Endothelial cell of umbilical vein (primary cell): ENCODE measurements at regions not wholly inside any gene's neighbourhood (a gene's known extent, or its start where the extent isn't known, plus 50 kb on each side); places are given as distances from the start of the nearest gene placed in this dataset.
"Not testable (repeated sequence)": the region's sequence is repeated elsewhere in the genome, so short reads cannot be mapped to it uniquely, and the experiment has no call there.

ENCODE experiments used
- CTCF ChIP-seq, 2 donors: IDR thresholded peaks; 1 replicate in 1 of 2; 2 replicates in 1 of 2; pipeline ENCODE4 v1.5.1; 2011; ENCODE audit warnings: low read length in 2 of 2, mild to moderate bottlenecking in 2 of 2, moderate library complexity in 2 of 2, control low read depth in 1 of 2, inconsistent platforms in 1 of 2, low read depth in 1 of 2; ENCODE audit not compliant: insufficient read depth in 1 of 2; ENCODE audit errors: extremely low read depth in 1 of 2
- MYC ChIP-seq: IDR thresholded peaks from one replicate; pipeline ENCODE4 v1.6.1; 2011; ENCODE audit warnings: mild to moderate bottlenecking, low read depth, low read length
- POLR2AphosphoS5 ChIP-seq: IDR thresholded peaks from 2 replicates; pipeline ENCODE4 v1.6.1; 2012; ENCODE audit warnings: low read depth, mild to moderate bottlenecking, control low read depth, low read length, moderate library complexity; ENCODE audit not compliant: insufficient read depth

- not testable (repeated sequence) for TF ChIP-seq POLR2AphosphoS5; CTCF (IDR thresholded peaks at IDR 0.05; ENCODE audit: extremely low read depth in 1 of 2, insufficient read depth in 1 of 2, low read depth in 1 of 2, low read length in 2 of 2); MYC
Observed at GRCh38 chr1:234797216-234797615, 187.2 kb upstream of the IRF2BP2 start.
